Activated CD8-positive, alpha-beta T cell treated with anti-CD3 and anti-CD28 coated beads for 36 hours (primary cell): ENCODE measurements at regions not wholly inside any gene's neighbourhood (a gene's known extent, or its start where the extent isn't known, plus 50 kb on each side); places are given as distances from the start of the nearest gene placed in this dataset.
"Not testable (repeated sequence)": the region's sequence is repeated elsewhere in the genome, so short reads cannot be mapped to it uniquely, and the experiment has no call there.

Experiments used
- ATAC-seq: fragments of 200-7000 bp; cut with Tn5 transposase; one replicate; pipeline ENCODE4 v1.10.0; 2021; ENCODE audit warnings: mild to moderate bottlenecking, moderate library complexity
- CTCF ChIA-PET: fragments of 350-600 bp; sonication (Branson Sonifier 250); formaldehyde crosslinking; loops from one replicate; lab custom pipeline; 2021; ENCODE audit warnings: antibody characterized with exemption; lab: Charles Lee
- POLR2A ChIA-PET: fragments of 350-600 bp; sonication (Branson Sonifier 250); formaldehyde crosslinking; loops from one replicate; lab custom pipeline; 2021; ENCODE audit warnings: antibody characterized with exemption; lab: Charles Lee
- DNase-seq: peaks from one replicate; pipeline ENCODE4 v3.0.0-alpha.2; 2020
- H3K27ac Mint-ChIP-seq: one replicate; pipeline ENCODE4 v1.8.0; 2021; ENCODE audit warnings: mild to moderate bottlenecking, mixed read lengths
- H3K27me3 Mint-ChIP-seq: one replicate; pipeline ENCODE4 v1.8.0; 2021; ENCODE audit warnings: mixed read lengths
- H3K36me3 Mint-ChIP-seq: one replicate; pipeline ENCODE4 v1.8.0; 2021; ENCODE audit warnings: low read depth, mixed read lengths
- H3K4me1 Mint-ChIP-seq: one replicate; pipeline ENCODE4 v1.8.0; 2021; ENCODE audit warnings: low read depth, mixed read lengths
- H3K4me3 Mint-ChIP-seq: one replicate; pipeline ENCODE4 v1.8.0; 2021; ENCODE audit warnings: mild to moderate bottlenecking, moderate library complexity, mixed read lengths
- H3K9me3 Mint-ChIP-seq: one replicate; pipeline ENCODE4 v1.8.0; 2021; ENCODE audit warnings: mixed read lengths
- CTCF ChIP-seq: fragments of 200-600 bp; IDR thresholded peaks from one replicate; pipeline ENCODE4 v1.8.0; 2022; ENCODE audit warnings: antibody characterized with exemption, mild to moderate bottlenecking
- intact Hi-C: fragments of 100-400 bp; cut with micrococcal nuclease; formaldehyde crosslinking; loops from one replicate; pipeline ENCODE4 v1.10.0; 2022

- Mint-ChIP-seq H3K36me3 (no peaks in the 10 kb centered on the region), H3K4me1 (no peaks in the 10 kb centered on the region), H3K9me3 (no peaks in the 10 kb centered on the region), H3K27ac (no peak overlapping the region), H3K4me3 (no peak overlapping the region), H3K27me3 (peaks cover 2% of the 10 kb centered on the region)
- CTCF ChIA-PET: no interaction called here
- ATAC-seq (no peak), DNase-seq (no peak)
- no peak for TF ChIP-seq CTCF
- intact Hi-C loops: no loop called here
- POLR2A ChIA-PET: no interaction called here
Observed at GRCh38 chr21:23822760-23823159, 1784.5 kb downstream of the MRPL39 start.

GRCh38 chr21:23817337-23817736 lies 1789.9 kb downstream of the MRPL39 start:
- no peak for DNase-seq
- no peak for TF ChIP-seq CTCF
- intact Hi-C loops: no loop called here

GRCh38 chr21:23812485-23812884 lies 1794.8 kb downstream of the MRPL39 start:
- Mint-ChIP-seq H3K36me3 (no peaks in the 10 kb centered on the region), H3K4me3 (no peak overlapping the region), H3K27me3 (no peaks in the 10 kb centered on the region), H3K27ac (no peak overlapping the region), H3K9me3 (peaks cover 2% of the 10 kb centered on the region), H3K4me1 (no peaks in the 10 kb centered on the region)
- no peak for ATAC-seq
- ChIA-PET CTCF (no interaction called here), POLR2A (no interaction called here)
- no peak for DNase-seq
- TF ChIP-seq CTCF: no peak
- intact Hi-C loops: no loop called here

More at GRCh38 chr21:23817337-23817736, 1789.9 kb downstream of the MRPL39 start:
- Mint-ChIP-seq H3K27me3 (peaks cover 2% of the 10 kb centered on the region), H3K4me3 (no peak overlapping the region), H3K36me3 (no peaks in the 10 kb centered on the region), H3K4me1 (no peaks in the 10 kb centered on the region), H3K27ac (no peak overlapping the region), H3K9me3 (no peaks in the 10 kb centered on the region)
- CTCF ChIA-PET: no interaction called here
- ATAC-seq: no peak
- POLR2A ChIA-PET: no interaction called here

- Mint-ChIP-seq H3K4me1 (no peaks in the 10 kb centered on the region), H3K4me3 (no peak overlapping the region), H3K27ac (no peak overlapping the region), H3K9me3 (peaks cover 2% of the 10 kb centered on the region), H3K36me3 (no peaks in the 10 kb centered on the region), H3K27me3 (no peaks in the 10 kb centered on the region)
- ATAC-seq (no peak), DNase-seq (no peak)
- TF ChIP-seq CTCF: no peak
- ChIA-PET POLR2A (no interaction called here), CTCF (no interaction called here)
- intact Hi-C loops: no loop called here
Observed at GRCh38 chr21:23811805-23812204, 1795.5 kb downstream of the MRPL39 start.

GRCh38 chr21:23809573-23809972 lies 1797.7 kb downstream of the MRPL39 start:
- ChIA-PET CTCF (interaction anchor here (1.6 kb wide), 1 partner anchor 10 kb away, joined by 5 read pairs; no protein-coding TSS in a partner anchor), POLR2A (no interaction called here)
- Mint-ChIP-seq H3K9me3 (peaks cover 2% of the 10 kb centered on the region), H3K27ac (no peak overlapping the region), H3K27me3 (peaks cover 1% of the 10 kb centered on the region), H3K36me3 (no peaks in the 10 kb centered on the region), H3K4me1 (no peaks in the 10 kb centered on the region), H3K4me3 (no peak overlapping the region)
- ATAC-seq (no peak), DNase-seq (no peak)
- TF ChIP-seq CTCF: no peak
- intact Hi-C loops: no loop called here

GRCh38 chr21:23806966-23807548 lies 1800.2 kb downstream of the MRPL39 start:
- POLR2A ChIA-PET, H3K9me3 Mint-ChIP-seq, DNase-seq, CTCF ChIA-PET, H3K27me3 Mint-ChIP-seq, ATAC-seq, H3K27ac Mint-ChIP-seq, H3K4me1 Mint-ChIP-seq, H3K36me3 Mint-ChIP-seq, H3K4me3 Mint-ChIP-seq, intact Hi-C loops: not testable (repeated sequence)
